SH-SY5Y (cell line): ENCODE measurements at regions not wholly inside any gene's neighbourhood (a gene's known extent, or its start where the extent isn't known, plus 50 kb on each side); places are given as distances from the start of the nearest gene placed in this dataset.

Experiments
- GATA2 ChIP-seq: IDR thresholded peaks from 2 replicates; pipeline ENCODE4 v1.6.1; 2011; ENCODE audit warnings: mild to moderate bottlenecking, low read depth, low read length
- GATA3 ChIP-seq: IDR thresholded peaks from 2 replicates; pipeline ENCODE4 v1.6.1; 2011; ENCODE audit warnings: low read depth, mild to moderate bottlenecking, low read length, moderate library complexity

- TF ChIP-seq GATA2 (no peak), GATA3 (no peak)
Observed at GRCh38 chr2:126811101-126811500, 87.6 kb upstream of the TEX51 start.
